Stomach (tissue), 4 donors: ENCODE measurements at regions not wholly inside any gene's neighbourhood (a gene's known extent, or its start where the extent isn't known, plus 50 kb on each side); places are given as distances from the start of the nearest gene placed in this dataset.
"Not testable (repeated sequence)": the region's sequence is repeated elsewhere in the genome, so short reads cannot be mapped to it uniquely, and the experiment has no call there.

Experiments
- CTCF ChIP-seq, 7 experiments: fragments of 450-650 bp in 4 of 7; fragments of 200-600 bp in 3 of 7; sonication (generic) in 3 of 7; IDR thresholded peaks; one replicate each; pipeline ENCODE4 v1.5.1; 2016 to 2019; ENCODE audit warnings: antibody characterized with exemption in 7 of 7, control low read depth in 2 of 7, mild to moderate bottlenecking in 1 of 7
- EP300 ChIP-seq: sonication (generic); formaldehyde crosslinking; IDR thresholded peaks from one replicate; pipeline ENCODE4 v1.6.1; 2017; ENCODE audit warnings: antibody characterized with exemption
- POLR2A ChIP-seq, 4 donors: fragments of 450-650 bp; IDR thresholded peaks; one replicate each; pipeline ENCODE4 v1.6.1; 2016; ENCODE audit warnings: antibody characterized with exemption in 4 of 4, control low read depth in 2 of 4, mild to moderate bottlenecking in 1 of 4, moderate library complexity in 1 of 4
- POLR2AphosphoS5 ChIP-seq, 3 donors: sonication (generic); formaldehyde crosslinking; IDR thresholded peaks; one replicate each; pipeline ENCODE4 v1.6.1; 2016; ENCODE audit warnings: antibody characterized with exemption in 3 of 3

- TF ChIP-seq CTCF (IDR thresholded peaks at IDR 0.05); POLR2A (IDR thresholded peaks at IDR 0.05); POLR2AphosphoS5 (IDR thresholded peaks at IDR 0.05); EP300: not testable (repeated sequence)
Measured at GRCh38 chr9:41359116-41359515, 170.0 kb upstream of the ZNG1F start.
